ENCODE measurements at regions not wholly inside any gene's neighbourhood (a gene's known extent, or its start where the extent isn't known, plus 50 kb on each side); places are given as distances from the start of the nearest gene placed in this dataset.

- TF ChIP-seq CTCF (IDR thresholded peaks at IDR 0.05) (no peak), POLR2A (IDR thresholded peaks at IDR 0.05) (no peak)
Measured at GRCh38 chr16:85306793-85307551, 194.7 kb upstream of the CIBAR2 start.
